GM18499 (cell line): ENCODE measurements at regions not wholly inside any gene's neighbourhood (a gene's known extent, or its start where the extent isn't known, plus 50 kb on each side); places are given as distances from the start of the nearest gene placed in this dataset.
"Not testable (repeated sequence)": the region's sequence is repeated elsewhere in the genome, so short reads cannot be mapped to it uniquely, and the experiment has no call there.

Experiments used
- ATAC-seq: cut with Tn5 transposase; IDR thresholded peaks from one replicate; pipeline ENCODE4 v1.9.1; 2021; ENCODE audit warnings: moderate number of reproducible peaks; ENCODE audit not compliant: insufficient read depth, unreplicated experiment

DNA sequence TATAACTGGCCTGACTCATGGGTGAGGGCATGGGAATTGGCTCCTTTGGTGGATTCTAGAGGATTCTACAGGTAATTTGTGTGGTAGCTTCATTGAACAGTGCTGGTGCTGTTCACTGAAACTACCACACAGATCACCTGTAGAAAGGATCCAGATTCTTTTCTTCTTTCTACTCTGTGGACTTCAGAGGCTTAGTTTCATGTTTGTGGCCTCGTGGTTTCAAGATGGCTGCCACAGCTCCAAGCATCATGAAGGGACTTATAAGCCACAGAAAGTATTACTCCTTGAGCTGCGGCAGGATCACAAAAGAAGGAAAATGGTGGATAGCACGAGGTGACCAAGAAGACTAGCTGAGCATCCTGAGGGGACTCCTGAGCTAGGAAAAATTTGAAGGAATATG, 88.9 kb downstream of the ADCYAP1 start:
- ATAC-seq: no peak

DNA sequence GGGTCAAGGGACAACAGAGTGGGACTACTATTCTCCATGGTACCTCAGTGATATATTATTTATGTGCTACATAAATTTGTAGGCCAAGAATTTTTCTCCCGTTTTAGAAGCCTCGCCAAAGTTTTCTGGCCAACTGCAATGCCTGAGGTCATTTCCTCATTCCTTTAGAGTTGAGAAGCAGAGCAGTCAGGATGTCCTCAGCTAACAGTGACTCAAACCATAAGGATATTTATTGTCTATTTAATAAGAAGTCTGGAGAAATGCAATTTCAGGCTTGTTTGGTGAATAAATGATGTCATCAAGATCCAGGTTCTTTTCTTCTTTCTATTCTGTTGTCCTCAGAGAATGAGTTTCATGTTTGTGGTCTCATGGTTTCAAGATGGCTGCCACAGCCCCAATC, 91.0 kb downstream of the ADCYAP1 start:
- ATAC-seq: no peak

DNA sequence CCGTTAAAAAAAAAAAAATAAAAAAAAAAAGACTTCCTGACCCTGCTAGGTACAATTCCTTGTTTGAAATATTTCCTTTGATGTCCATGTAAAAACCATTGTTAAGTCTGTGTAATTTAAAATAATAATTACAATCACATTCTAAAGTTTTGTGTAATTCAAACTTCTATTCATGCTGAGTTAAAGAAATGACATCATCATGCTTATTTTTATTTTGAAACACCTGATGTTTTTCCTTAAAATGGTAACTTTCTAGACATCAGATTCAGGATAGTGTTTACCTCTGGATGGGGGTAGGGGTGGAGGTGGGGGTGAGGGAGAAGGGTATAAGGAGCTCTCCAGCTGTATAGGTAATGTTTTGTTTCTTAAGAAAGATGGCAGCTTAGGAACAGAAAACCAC, 92.8 kb downstream of the ADCYAP1 start:
- no peak for ATAC-seq

DNA sequence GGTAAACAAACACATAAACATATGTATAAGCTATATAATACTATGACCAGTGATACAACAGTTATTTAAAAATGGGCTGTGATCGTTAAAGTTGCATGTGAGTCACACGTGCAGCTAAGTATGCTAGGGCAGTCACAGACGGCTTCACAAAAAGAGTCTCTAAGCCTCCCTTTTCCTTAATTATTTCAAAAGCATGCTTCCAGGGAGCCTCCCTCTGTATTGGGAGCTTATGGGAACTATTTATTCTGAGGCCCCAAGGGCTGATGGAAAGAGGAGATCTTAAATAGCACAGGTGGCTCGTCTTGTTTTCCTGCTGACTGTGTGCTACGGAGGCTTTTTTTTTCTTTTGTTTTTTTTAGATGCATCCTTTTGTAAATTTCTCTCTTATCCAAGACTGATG, 94.3 kb downstream of the ADCYAP1 start:
- ATAC-seq: no peak

DNA sequence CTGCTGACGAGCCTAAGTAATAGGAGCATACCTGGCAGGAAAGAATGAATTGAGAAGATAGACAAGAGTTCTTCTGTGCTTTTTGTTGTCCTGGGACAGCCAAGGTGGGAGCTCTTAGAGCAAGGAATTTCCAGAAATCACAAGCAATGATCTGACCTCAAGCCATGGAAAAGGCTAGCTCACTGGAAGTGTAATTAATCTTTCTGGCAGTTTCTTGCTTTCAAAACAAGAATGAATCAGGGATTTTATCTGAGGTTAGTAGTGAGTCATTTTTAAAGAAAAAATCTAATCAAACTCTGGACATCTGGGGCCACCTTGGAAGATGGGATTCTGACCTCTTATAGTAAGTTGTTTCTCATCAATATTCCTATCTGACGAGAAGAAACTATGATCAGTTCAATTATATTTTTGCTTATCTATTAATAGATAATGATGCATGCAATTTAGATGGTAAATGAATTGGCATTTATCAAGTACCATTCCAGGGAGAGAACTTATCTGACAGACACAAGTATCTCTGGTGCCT, 98.0 kb downstream of the ADCYAP1 start:
- no peak for ATAC-seq

DNA sequence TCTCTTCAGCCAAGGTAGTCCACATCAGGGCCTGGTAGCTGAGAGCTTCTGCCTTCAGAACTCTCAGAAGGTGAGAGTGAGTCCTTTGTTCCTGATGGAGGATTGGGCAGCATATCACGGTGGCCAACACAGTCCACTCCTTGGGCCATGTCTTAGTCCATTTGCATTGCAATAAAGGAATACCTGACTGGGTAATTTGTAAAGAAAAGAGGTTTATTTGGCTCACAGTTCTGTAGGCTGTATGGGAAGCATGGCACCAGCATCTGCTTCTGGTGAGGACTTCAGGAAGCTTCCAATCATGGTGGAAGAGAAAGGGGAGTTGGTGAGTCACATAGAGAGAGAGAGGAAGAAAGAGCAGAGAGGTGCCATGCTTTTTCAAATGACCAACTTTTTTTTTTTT, 98.8 kb downstream of the ADCYAP1 start:
- no peak for ATAC-seq

DNA sequence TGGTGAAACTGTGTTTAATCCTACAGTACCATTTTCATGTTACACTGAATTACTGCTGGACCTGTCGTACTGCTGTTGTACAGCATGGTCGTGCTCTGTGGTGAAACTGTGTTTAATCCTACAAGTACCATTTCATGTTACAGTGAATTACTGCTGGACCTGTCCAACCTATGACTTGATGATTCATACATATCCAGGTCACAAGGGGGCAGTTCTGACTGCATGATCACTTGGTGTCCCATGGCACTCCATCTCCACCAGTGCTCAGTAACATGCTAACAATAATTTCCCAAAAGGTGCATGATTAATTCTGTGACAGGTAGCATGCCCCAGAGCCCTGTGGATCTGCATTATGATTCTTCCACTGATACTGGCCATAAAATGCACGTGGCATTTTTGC, 101.6 kb downstream of the ADCYAP1 start:
- ATAC-seq: no peak

DNA sequence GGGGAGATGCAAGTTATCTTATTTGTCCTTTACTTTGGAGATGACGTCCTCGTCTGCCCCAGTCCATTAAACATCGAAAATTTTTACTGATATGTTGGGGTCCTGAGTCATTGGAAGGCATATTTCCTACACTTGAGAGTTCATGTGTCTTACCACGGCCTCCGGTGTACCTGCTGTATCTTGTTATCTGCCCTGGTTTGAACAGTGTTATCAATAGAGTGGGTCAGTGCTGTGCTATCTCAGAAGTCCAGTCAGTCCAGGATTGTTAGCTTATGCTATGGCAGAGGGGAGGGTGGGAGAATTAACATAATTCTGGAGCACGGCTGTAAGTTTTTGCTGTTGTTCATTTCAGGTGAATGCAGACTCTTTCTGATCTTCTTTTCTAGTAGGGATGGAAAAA, 102.3 kb downstream of the ADCYAP1 start:
- ATAC-seq: no peak

DNA sequence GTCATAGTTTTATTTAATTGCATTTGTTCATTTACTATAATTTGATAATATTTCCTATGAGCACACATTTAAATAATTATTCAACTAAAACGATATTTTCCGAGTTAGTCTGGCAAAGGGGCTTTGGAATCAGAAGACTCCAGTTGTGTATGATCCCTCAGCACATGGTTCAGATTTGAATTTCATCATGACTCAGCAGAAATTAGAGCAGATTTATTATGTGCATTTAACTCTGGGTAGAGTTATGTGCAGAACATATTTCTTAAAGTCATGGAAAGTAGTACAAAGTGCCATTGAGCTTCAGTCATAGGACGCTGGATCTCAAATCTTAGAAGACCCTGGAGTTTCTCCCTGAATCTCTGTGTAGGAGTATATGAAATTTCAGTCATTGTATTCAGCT, 106.7 kb downstream of the ADCYAP1 start:
- no peak for ATAC-seq

DNA sequence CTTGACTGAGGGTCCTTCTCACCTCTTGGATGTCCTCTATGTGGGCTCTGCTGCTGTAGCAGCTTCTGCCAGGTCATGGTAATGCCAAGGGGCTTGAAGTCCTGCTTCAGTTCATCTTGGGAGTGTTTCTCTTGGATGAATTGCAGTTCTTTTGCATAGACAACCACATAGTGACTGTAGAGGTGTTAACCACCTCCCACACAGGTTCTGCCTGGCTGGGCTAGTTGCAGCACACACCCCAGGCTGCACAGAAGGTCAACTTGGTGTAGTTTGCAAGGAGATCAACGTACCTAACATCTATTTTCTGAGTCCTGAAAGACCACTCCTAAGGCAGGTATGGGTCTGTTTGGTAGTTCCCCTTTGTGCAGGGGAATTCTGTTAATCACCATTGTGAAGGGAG, 108.1 kb downstream of the ADCYAP1 start:
- ATAC-seq: no peak

DNA sequence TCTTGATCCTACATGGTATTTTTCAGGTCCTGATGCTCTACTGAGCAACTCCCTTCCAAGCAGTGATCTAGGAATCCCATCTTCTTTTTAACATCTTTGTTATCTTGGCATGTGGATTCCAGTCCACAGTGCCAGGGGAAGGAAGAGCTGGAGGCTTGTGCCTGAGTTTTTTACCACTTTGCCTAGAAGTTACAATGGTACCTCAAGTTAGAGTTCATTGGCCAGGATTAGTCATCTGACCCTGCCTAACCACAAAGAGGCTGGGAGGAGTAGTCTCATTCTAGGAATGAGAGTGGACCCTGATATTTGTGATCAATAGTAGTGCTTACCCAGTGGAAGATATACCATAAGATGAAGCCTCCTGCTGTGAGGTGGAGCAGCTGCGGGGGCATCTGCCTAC, 109.3 kb downstream of the ADCYAP1 start:
- no peak for ATAC-seq

DNA sequence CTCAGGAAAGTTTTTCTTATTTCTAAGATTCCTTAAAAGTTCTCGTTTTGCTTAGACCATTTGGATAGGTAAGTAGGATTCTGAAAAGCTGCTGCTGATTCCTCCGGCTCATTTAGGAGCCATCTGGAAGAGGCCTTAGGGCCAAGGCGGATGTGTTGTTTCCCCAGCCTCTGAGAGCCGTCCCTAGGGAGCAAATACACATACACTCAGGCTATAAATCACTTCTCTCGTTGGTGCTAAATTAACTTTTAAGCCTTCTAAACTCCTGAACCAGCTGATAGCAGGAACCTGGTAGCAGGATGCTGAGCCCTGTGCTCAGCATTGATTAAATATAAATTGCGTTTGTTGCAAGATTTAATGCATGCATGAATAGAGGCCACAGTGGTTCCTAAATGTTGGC, 109.8 kb downstream of the ADCYAP1 start:
- no peak for ATAC-seq

DNA sequence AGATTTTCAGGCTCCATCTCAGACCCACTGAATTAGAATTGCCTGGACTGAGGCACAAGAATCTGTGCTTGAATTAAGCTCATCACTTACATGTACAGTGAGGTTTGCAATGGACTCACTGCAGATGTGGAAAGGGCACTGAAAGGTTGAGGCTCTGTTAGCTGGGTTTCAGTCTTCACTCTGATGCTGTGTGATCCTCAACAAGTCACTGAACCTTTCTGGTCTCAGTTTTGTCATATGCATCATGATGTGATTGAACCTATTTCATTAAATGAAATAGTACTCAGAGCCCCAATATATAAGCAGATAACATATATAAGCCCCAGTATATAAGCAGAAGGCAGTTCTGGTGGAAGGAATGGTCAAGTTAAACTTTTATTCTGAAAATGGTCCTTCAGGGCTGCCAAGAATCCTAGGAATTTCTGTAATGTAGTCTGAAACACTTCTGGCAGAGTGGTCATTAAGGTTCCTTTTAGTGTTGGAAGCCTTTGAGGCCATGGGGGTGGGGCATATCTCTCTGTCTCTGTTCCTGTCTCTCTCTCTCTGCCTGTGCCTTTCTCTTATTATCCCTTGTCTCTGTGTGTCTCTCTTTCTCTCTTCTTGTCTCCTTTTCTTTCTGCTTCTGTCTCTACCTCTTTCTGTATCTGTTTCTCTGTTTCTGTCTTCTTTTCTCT, 110.4 kb downstream of the ADCYAP1 start:
- no peak for ATAC-seq

DNA sequence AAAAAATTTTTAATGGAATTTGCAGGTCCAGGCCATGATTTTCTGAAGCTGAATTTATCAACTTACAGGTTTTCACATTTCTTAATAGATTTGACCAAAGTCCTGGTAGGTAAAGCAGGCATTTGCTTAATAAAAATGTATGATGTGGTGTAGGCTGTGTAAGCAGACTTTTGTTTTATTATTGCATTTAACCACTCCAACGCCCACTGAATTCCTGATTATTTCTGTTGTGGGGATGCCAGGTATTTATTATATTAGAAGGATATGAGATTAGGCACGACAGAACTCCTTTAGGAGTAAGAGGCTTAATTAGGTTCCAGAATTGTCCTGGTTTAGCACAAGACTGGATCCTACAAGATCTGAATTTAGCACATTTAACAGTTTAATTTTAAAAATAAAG, 111.1 kb downstream of the ADCYAP1 start:
- no peak for ATAC-seq

DNA sequence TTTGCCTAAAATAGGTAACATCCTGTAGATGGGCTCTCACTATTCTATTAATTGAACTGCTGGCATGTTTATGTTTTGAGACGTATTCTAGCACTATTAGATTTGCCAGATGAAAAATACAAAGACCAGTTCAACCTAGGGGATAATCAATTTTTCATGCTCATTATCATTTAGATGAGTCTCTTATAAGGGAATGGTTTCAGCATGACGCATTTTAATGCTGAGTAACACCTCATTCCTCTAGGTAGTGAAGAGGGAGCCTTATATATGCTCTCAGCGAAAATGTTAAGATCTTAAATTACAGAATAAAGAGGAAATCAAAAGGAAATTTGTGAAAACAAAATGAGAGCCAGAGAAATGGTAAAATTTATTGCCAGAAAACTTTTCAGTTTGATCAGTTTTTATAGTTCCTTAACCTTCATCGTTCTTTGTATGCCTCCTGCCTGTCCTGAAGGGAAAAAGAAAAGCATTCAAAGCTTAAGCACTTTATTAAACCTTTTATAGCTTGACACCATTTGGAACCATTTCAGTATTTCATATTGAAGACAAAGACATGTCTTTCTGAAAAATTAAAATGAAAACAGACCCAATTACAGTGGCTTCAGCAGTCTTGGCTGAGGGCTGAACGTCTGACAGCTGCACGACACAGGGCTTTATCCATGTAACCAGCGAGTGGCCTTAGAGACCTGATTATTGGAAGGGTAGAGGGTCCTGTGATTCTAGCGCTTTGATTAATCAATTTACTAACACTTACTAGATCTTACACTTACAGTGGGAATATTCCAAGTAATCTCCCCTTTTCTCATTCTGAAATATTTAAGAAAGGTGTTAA, 112.8 kb downstream of the ADCYAP1 start:
- ATAC-seq: no peak

DNA sequence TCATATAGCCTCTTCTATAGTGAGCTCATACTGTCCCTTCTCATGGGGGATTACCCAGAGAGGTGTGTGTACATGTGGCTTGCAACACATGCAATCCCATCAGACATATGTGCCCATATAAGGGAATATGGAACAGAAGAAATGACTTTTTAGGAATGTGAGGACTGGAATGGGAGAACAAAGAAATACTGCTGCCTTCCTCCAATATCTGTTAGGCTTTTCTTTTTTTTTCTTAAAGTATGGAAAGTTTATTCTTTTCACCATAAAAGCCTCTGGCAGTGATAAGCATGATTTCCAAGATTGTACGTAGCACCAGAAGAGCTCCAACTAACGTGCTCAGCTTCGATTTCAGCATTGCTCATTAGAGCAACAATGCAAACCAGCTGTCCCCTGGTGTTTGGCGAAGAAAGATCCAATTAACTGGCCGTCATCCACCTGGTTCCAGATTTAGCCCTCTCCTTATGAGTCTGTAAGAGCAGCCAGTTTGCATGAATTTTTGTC, 113.6 kb downstream of the ADCYAP1 start:
- ATAC-seq: no peak

DNA sequence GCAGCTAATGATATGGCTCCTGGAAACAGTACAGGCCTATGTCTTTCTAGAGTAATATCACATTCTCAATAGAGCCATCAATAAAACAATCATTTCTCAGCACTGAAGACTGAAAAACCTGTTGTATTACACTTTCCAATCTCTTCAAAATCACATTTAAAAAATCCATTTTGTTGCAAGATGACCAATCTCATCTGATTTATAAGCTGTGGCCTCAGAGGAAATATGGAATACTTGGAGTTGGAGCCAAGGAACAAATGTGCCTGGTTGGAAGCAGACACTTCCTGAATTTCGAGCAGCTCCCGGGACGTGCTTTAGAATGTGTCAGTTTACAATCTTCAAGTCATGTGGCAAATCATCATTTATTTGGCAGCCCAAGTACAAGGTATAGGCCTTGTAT, 114.5 kb downstream of the ADCYAP1 start:
- ATAC-seq: no peak

DNA sequence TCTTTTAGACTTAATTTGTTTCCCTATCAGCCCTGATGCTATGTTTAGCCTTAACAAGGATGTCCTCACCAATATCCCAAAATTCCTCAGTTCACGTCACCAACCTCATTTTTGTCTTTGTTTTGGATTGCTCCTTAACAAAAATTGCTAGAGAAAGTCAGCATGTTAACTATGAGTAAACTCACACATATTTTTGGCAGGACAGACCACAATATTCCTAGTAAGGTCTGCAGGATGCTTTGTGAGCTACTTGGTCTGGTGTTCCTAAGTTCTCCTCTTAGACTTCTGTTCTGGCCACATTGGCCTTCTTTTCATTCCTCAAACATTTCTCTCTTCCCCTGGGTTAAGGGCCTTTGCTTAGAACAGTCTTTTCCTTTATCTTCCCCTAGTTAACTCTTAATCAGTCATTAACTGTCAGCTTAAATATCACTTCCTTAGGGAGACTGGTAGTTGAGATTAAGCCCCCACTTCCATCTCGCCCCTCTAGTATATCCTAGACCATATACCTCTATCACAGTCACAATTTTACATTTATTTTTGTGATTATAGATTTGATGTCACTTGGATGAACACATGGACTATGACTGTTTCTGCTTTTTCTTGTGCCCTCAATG, 116.2 kb downstream of the ADCYAP1 start:
- no peak for ATAC-seq

DNA sequence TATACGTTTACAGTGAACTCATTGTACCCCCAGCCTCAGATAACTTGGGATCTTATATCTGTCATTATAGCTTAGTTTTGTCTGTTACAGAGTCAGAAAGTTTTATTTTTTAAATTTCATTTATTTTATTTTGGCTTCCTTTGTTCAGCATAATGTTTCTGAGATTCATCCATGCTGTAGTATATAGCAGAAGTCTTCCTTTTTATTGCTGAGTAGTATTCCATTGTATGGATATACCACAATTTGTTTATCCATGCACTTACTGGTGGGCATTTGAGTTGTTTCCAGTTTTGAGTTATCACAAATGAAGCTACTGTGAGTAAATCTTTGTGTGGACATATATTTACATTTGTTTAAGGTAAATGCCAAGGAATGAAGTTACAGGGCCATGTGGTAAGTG, 122.3 kb downstream of the ADCYAP1 start:
- ATAC-seq: no peak

DNA sequence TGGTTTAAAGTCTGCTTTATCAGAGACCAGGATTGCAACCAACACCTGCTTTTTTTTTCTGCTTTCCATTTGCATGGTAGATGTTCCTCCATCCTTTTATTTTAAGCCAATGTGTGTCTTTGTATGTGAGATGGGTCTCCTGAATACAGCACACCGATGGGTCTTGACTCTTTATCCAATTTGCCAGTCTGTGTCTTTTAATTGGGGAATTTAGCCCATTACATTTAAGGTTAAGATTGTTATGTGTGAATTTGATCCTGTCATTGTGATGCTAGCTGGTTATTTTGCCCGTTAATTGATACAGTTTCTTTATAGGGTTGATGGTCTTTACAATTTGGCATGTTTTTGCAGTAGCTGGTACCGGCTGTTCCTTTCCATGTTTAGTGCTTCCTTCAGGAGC, 128.4 kb downstream of the ADCYAP1 start:
- not testable (repeated sequence) for ATAC-seq

DNA sequence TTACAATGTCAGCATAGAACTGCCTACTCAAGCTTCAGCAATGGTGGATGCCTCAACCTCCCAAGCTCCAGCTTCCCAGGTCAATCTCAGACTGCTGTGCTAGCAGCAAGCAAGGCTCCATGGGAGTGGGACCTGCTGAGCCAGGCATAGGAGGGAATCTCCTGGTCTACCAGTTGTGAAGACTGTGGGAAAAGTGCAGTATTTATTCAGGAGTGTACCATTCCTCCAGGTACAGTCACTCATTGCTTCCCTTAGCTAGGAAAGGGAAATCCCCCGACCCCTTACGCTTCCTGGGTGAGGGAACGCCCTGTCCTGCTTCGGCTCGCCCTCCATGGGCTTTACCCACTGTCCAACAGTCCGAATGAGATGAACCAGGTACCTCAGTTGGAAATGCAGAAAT, 130.3 kb downstream of the ADCYAP1 start:
- ATAC-seq: no peak
